ENCODE measurements at regions not wholly inside any gene's neighbourhood (a gene's known extent, or its start where the extent isn't known, plus 50 kb on each side); places are given as distances from the start of the nearest gene placed in this dataset.

- TF ChIP-seq ATF6 (CRISPR knock-in tag; IDR thresholded peaks at IDR 0.05) (no peak), CREB1 (CRISPR knock-in tag; IDR thresholded peaks at IDR 0.05) (no peak)
- TF ChIP-seq, protein P1, sequence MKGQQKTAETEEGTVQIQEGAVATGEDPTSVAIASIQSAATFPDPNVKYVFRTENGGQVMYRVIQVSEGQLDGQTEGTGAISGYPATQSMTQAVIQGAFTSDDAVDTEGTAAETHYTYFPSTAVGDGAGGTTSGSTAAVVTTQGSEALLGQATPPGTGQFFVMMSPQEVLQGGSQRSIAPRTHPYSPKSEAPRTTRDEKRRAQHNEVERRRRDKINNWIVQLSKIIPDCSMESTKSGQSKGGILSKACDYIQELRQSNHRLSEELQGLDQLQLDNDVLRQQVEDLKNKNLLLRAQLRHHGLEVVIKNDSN (CRISPR knock-in tag; IDR thresholded peaks at IDR 0.05) = no peak
These were observed 391.5 kb upstream of the MANEA start for GRCh38 chr6:95185874-95186273.

Measured in WTC11 (cell line).